GM10248 (cell line): ENCODE measurements at regions not wholly inside any gene's neighbourhood (a gene's known extent, or its start where the extent isn't known, plus 50 kb on each side); places are given as distances from the start of the nearest gene placed in this dataset.
A peak's percentile ranks its signal among the peaks of the same experiment; 100 is the strongest.

Source experiments
- CTCF ChIA-PET: fragments of 300-600 bp; sonication (Branson Sonifier 250); formaldehyde crosslinking; extraction: SDS; loops from one replicate; lab custom pipeline; 2021; ENCODE audit warnings: antibody characterized with exemption; lab: Yijun Ruan, JAX
- POLR2A ChIA-PET: fragments of 350-650 bp; sonication (Branson Sonifier 250); formaldehyde crosslinking; extraction: SDS; loops from one replicate; lab custom pipeline; 2020; ENCODE audit warnings: antibody characterized with exemption; lab: Yijun Ruan, JAX
- DNase-seq: peaks from one replicate; pipeline ENCODE4 v3.0.0; 2012; ENCODE audit errors: extremely low spot score
- CTCF ChIP-seq: IDR thresholded peaks from 2 replicates; pipeline ENCODE4 v1.5.1; 2012; ENCODE audit warnings: mild to moderate bottlenecking, low read depth; ENCODE audit errors: extremely low read depth, missing control alignments, control extremely low read depth

GRCh38 chr4:178385481-178385880 is 943.2 kb upstream of the AGA start:
- ChIA-PET POLR2A (no interaction called here), CTCF (no interaction called here)
- TF ChIP-seq CTCF = no peak

GRCh38 chr4:178387756-178388155 is 945.5 kb upstream of the AGA start:
- CTCF ChIA-PET = no interaction called here
- POLR2A ChIA-PET = no interaction called here
- no peak for DNase-seq
- no peak for TF ChIP-seq CTCF

More at GRCh38 chr4:178385481-178385880, 943.2 kb upstream of the AGA start:
- DNase-seq = no peak

GRCh38 chr4:178395798-178396197 is 953.6 kb upstream of the AGA start:
- no peak for TF ChIP-seq CTCF
- no peak for DNase-seq
- ChIA-PET CTCF (no interaction called here), POLR2A (no interaction called here)

GRCh38 chr4:178412455-178412854 is 970.2 kb upstream of the AGA start:
- ChIA-PET POLR2A (no interaction called here), CTCF (no interaction called here)
- no peak for TF ChIP-seq CTCF
- DNase-seq = no peak

- POLR2A ChIA-PET = no interaction called here
- CTCF ChIA-PET = no interaction called here
- TF ChIP-seq CTCF = no peak
Measured at GRCh38 chr4:178414042-178414441, 971.8 kb upstream of the AGA start.

GRCh38 chr4:178414881-178415446 is 972.7 kb upstream of the AGA start:
- peak; percentile 2 for DNase-seq
- CTCF ChIA-PET = no interaction called here
- POLR2A ChIA-PET = no interaction called here
- no peak for TF ChIP-seq CTCF

More at GRCh38 chr4:178414042-178414441, 971.8 kb upstream of the AGA start:
- no peak for DNase-seq

- ChIA-PET CTCF (no interaction called here), POLR2A (no interaction called here)
- no peak for TF ChIP-seq CTCF
- DNase-seq = peak; percentile 3
Measured at GRCh38 chr4:178415925-178416324, 973.7 kb upstream of the AGA start.
